ENCODE measurements at regions not wholly inside any gene's neighbourhood (a gene's known extent, or its start where the extent isn't known, plus 50 kb on each side); places are given as distances from the start of the nearest gene placed in this dataset.

DNA sequence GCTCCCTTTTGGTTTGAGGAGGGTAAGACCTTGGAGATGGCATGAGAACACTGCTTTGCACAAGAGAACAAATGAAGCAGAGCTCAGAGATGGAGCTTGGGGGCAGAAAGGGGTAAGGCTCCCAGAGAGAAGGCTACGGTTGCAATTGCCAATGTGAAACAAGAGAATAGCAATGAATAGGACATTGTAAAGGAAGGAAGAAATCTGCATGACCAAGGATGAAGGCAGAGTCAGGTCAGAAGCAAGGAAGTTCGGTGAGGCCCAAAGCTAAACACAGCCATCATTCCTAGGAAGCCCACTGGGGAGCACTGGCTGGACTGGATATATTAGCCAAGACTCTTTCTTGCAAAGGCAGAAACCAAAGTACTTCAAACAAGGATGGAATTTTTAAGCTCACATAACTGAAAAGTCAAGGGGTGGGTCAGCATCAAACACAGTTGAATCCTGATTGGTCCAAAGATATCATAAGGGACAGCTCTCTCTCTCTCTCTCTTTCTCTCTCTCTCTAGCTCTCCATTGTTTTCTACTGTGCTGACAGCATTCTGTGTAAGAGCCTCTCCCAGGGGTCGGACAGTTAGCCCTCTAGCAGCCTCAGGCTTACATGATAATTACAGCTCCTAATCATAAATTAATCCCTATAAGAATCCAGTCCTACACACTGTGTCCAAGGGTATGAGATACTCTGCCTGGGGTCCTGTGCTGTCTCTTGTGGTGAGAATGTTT lies 484.3 kb downstream of the SOX6 start:
- TF ChIP-seq, protein P1, sequence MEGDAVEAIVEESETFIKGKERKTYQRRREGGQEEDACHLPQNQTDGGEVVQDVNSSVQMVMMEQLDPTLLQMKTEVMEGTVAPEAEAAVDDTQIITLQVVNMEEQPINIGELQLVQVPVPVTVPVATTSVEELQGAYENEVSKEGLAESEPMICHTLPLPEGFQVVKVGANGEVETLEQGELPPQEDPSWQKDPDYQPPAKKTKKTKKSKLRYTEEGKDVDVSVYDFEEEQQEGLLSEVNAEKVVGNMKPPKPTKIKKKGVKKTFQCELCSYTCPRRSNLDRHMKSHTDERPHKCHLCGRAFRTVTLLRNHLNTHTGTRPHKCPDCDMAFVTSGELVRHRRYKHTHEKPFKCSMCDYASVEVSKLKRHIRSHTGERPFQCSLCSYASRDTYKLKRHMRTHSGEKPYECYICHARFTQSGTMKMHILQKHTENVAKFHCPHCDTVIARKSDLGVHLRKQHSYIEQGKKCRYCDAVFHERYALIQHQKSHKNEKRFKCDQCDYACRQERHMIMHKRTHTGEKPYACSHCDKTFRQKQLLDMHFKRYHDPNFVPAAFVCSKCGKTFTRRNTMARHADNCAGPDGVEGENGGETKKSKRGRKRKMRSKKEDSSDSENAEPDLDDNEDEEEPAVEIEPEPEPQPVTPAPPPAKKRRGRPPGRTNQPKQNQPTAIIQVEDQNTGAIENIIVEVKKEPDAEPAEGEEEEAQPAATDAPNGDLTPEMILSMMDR (IDR thresholded peaks at IDR 0.05) = no peak
- Histone ChIP-seq H3K27ac (no peak overlapping the region), H3K9me3 (peaks cover 0 to 5% (median 0%) of the 10 kb centered on the region in 11 donors), H3K4me1 (no peaks in the 10 kb centered on the region), H3K27me3 (no peaks in the 10 kb centered on the region), H3K4me3 (no peak overlapping the region), H3K36me3 (no peaks in the 10 kb centered on the region)
- DNase-seq (no peak), ATAC-seq (no peak)
- WGBS, 2 donors = 90 to 93% methylated on average over 3 of the region's 3 CpGs
- intact Hi-C loops (cut with DNase I) = no loop called here

GRCh38 chr11:15873501-15873900 lies 482.8 kb downstream of the SOX6 start:
- H3K27me3 ChIP-seq = no peaks in the 10 kb centered on the region
- H3K36me3 ChIP-seq = no peaks in the 10 kb centered on the region
- 80 to 92% methylated on average over 1 of the region's 1 CpG for WGBS, 2 donors
- intact Hi-C loops (cut with DNase I) = no loop called here
- no peak overlapping the region for H3K4me3 ChIP-seq
- no peak for DNase-seq
- TF ChIP-seq, protein P1 (IDR thresholded peaks at IDR 0.05) = no peak
- ATAC-seq = no peak
- H3K27ac ChIP-seq = no peak overlapping the region
- peaks cover 0 to 5% (median 0%) of the 10 kb centered on the region in 11 donors for H3K9me3 ChIP-seq
- no peaks in the 10 kb centered on the region for H3K4me1 ChIP-seq

DNA sequence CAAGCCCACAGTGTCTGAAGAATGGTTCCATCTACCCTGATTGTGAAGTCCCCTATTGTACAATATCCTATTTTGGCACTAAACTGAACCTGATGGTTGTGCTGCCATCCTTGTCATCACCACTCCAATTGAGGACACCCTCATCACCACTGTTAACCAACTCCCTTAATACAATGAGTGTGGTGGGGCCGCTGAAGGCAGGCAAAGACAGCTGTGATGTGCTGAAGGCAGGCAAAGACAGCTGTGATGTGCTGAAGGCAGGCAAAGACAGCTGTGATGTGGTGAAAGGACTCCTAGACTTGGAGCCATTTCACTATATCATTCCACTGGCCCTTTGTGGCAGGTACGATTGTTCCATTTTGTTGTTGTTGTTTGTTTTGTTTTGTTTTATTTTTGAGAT lies 481.6 kb downstream of the SOX6 start:
- Histone ChIP-seq H3K4me1 (no peaks in the 10 kb centered on the region), H3K36me3 (no peaks in the 10 kb centered on the region), H3K4me3 (no peak overlapping the region), H3K9me3 (peaks cover 0 to 5% (median 0%) of the 10 kb centered on the region in 11 donors), H3K27me3 (no peaks in the 10 kb centered on the region), H3K27ac (no peak overlapping the region)
- TF ChIP-seq, protein P1 (IDR thresholded peaks at IDR 0.05) = no peak
- no peak for DNase-seq
- intact Hi-C loops (cut with DNase I) = no loop called here
- no peak for ATAC-seq
- WGBS, 2 donors = 94 to 96% methylated on average over 2 of the region's 2 CpGs

DNA sequence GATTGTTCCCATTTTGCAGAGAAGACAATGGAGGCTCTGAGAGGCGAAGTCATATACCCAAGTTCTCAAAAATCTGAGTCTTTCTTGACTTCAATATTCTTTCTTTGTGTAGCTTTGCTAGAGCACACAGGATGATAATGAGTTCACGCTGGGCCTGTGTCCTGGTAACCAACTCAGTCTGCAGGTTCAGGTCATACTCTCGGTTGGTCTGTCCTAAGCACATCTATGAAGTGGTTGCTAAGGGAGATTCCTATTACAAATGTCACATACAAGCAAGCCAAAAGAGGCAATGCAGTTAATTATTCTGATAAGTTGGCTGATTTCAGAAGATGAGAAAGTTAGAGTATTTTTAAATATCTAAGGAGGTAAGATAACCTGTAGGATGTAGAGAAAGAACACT lies 481.0 kb downstream of the SOX6 start:
- intact Hi-C loops (cut with DNase I) = no loop called here
- TF ChIP-seq, protein P1 (IDR thresholded peaks at IDR 0.05) = no peak
- ATAC-seq (no peak), DNase-seq (no peak)
- no peaks in the 10 kb centered on the region for H3K36me3 ChIP-seq
- H3K4me1 ChIP-seq = no peaks in the 10 kb centered on the region
- H3K27me3 ChIP-seq = no peaks in the 10 kb centered on the region
- 95 to 97% methylated on average over 3 of the region's 3 CpGs for WGBS, 2 donors
- no peak overlapping the region for H3K27ac ChIP-seq
- no peak overlapping the region for H3K4me3 ChIP-seq
- peaks cover 0 to 5% (median 0%) of the 10 kb centered on the region in 11 donors for H3K9me3 ChIP-seq

Data from heart right ventricle (tissue), 16 donors.